DMS79 treated with DMSO at 0.1 percent for 48 hours (cell line): ENCODE measurements at regions not wholly inside any gene's neighbourhood (a gene's known extent, or its start where the extent isn't known, plus 50 kb on each side); places are given as distances from the start of the nearest gene placed in this dataset.
"Not testable (repeated sequence)": the region's sequence is repeated elsewhere in the genome, so short reads cannot be mapped to it uniquely, and the experiment has no call there.

Experiments
- DNase-seq: peaks from one replicate; lab custom pipeline; 2025; lab: John Stamatoyannopoulos, UW

- DNase-seq, result no peak
These were observed 376.4 kb downstream of the INSIG2 start for GRCh38 chr2:118464546-118465265.

GRCh38 chr2:118464046-118464445 lies 375.8 kb downstream of the INSIG2 start:
- no peak for DNase-seq

GRCh38 chr2:118460425-118460824 lies 372.2 kb downstream of the INSIG2 start:
- no peak for DNase-seq

GRCh38 chr2:118459426-118459825 lies 371.2 kb downstream of the INSIG2 start:
- DNase-seq, result no peak

GRCh38 chr2:118457951-118458350 lies 369.7 kb downstream of the INSIG2 start:
- DNase-seq, result no peak

- no peak for DNase-seq
These were observed 361.1 kb downstream of the INSIG2 start for GRCh38 chr2:118449401-118449800.

DNA sequence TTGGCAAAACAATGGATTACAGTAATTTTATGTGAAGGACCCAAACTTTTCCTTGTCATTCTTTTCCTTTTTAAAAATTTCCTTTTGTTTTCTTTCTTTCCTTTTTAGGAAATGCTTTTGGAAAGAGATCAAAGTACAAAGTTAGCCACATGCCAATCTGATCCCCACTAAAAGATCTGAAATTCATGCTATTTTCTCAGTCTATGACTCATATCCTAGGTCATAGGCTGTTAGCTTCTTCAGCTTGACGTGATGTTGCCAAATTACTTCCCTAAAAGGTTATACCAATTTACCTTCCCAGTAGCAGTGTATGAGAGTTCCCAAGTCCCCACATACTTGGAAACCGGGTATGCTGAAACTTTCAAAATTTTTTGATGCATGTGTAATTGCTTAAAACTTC lies 355.3 kb downstream of the INSIG2 start:
- no peak for DNase-seq

DNA sequence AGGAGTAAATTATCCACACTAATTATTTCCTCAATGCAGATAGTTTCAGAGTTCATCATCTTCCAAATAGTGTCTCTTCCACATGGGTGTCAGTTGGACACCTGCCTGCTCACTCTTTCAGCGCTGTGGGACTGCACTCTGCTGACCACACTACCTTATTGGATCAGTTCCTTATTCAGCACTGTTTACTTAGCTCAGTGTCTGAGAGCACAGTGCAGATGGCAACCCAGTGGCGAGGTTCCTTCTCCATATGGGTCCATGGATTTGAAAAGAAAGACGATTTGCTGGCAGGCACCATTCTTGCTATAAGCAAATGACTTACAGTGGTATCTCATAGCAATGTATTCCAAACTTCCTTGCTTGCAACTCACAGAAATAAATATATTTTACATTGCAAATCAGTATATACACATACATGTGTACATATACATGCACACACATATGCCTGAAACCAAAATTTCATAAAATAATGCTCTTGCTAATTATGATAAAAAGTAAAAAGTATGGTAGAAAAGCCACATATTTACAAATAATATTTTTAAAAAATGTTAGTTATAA lies 354.8 kb downstream of the INSIG2 start:
- DNase-seq, result no peak

- DNase-seq, result no peak
These were observed 353.8 kb downstream of the INSIG2 start for GRCh38 chr2:118442046-118442445.

GRCh38 chr2:118440404-118441098 lies 352.3 kb downstream of the INSIG2 start:
- no peak for DNase-seq

- no peak for DNase-seq
These were observed 349.2 kb downstream of the INSIG2 start for GRCh38 chr2:118437501-118437900.

DNA sequence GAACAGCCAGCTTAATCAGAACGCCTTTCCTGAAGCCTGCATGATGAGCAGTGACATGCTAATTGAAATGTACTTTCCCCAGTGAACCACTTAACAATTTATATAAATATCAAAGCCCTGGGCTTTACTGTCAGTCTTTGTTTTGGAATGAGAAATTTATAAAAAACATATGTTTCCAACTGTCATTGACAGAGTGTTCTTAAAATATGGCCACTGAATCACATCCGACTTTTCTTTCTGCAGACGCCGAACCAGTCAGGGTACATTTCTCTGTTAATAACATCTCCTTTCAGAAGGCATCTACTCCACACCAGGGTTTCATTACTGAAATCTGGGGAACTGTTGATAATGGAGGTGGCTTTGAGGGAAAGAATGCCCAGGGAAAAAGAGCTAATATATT lies 343.7 kb downstream of the INSIG2 start:
- no peak for DNase-seq

DNA sequence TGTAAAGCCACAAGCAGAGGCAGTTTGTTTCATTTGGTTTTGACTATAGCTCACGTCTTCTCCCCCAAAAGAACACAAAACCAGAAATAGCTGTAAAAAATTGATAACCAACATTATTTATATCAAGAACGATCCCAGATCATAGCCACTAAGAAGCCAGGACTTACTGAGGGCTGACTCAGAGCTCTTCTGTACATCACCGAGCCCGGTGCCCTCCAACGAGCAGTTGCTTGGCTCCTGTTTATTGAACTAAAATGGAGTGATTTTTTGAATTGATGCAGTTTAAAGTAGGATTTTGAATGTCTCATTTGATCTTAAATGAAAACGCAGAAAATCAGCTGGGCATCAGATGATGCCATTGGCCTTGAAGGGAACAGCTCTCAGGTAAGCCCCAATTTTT lies 343.3 kb downstream of the INSIG2 start:
- DNase-seq, result no peak

DNA sequence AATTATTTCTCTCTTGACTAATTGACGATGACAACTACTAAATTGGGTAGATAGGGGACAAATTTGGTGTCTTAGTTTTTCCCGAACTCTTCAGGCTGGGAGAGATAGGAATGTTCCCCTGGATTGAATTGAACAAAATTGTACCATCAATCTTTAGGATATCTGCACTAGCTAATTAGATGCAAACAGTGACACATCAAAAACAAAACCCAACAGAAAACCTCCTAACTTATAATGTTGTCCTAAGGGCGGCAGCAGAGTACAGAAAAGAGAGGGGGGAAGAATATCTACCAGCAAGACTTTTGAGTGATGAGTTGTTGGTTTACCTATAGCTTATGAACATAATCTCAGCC lies 342.9 kb downstream of the INSIG2 start:
- no peak for DNase-seq

GRCh38 chr2:118430510-118431164 lies 342.4 kb downstream of the INSIG2 start:
- no peak for DNase-seq

DNA sequence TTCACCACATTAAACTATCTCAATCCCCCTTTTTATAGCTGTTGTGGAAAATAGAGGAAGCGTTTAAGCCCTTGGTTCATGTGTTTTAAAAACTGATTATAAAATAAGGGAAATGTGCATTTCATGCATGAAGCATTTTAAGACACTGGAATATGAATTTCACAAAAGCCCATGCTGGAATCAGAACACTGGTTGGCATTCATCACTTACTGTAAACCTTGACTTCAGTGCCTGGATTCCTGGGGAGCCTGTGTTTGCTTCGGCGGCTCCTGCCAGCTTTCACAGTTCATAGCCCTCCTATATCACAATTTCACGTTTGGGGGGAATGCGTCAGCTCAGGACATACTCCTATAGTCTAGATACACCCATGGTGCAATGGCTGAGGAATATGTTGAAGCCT lies 336.9 kb downstream of the INSIG2 start:
- DNase-seq, result no peak

- DNase-seq, result no peak
These were observed 335.5 kb downstream of the INSIG2 start for GRCh38 chr2:118423776-118424175.

GRCh38 chr2:118421648-118422047 lies 333.4 kb downstream of the INSIG2 start:
- no peak for DNase-seq

- no peak for DNase-seq
These were observed 329.3 kb downstream of the INSIG2 start for GRCh38 chr2:118417406-118418120.

DNA sequence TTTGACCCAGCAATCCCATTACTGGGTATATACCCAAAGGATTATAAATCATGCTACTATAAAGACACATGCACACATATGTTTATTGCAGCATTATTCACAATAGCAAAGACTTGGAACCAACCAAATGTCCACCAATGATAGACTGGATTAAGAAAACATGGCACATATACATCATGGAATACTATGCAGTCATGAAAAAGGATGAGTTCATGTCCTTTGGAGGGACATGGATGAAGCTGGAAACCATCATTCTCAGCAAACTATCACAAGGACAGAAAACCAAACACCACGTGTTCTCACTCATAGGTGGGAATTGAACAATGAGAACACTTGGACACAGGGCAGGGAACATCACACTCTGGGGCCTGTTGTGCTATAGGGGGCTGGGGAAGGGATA lies 326.9 kb downstream of the INSIG2 start:
- not testable (repeated sequence) for DNase-seq

- no peak for DNase-seq
These were observed 315.6 kb downstream of the INSIG2 start for GRCh38 chr2:118403658-118404451.

DNA sequence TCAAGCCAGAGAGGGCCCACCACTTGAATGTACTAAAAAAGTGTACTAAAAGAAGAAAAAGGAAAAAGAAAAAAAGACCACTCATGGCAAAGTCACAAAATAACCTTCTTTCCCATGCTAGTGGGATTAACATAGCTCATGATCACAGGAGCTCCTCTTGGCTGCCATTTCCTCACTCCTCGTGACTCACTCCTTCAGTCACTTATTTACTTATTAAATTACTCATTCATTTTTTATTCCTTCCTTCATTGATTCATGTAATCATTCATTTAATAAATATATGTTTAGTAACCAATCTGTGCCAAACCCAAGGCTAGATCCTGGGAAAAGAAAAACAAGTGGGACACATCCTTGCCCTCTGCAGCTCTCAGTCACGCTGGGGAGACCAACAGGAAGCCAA lies 300.5 kb downstream of the INSIG2 start:
- DNase-seq, result no peak
